ENCODE measurements at regions not wholly inside any gene's neighbourhood (a gene's known extent, or its start where the extent isn't known, plus 50 kb on each side); places are given as distances from the start of the nearest gene placed in this dataset.
"Not testable (repeated sequence)": the region's sequence is repeated elsewhere in the genome, so short reads cannot be mapped to it uniquely, and the experiment has no call there.

DNA sequence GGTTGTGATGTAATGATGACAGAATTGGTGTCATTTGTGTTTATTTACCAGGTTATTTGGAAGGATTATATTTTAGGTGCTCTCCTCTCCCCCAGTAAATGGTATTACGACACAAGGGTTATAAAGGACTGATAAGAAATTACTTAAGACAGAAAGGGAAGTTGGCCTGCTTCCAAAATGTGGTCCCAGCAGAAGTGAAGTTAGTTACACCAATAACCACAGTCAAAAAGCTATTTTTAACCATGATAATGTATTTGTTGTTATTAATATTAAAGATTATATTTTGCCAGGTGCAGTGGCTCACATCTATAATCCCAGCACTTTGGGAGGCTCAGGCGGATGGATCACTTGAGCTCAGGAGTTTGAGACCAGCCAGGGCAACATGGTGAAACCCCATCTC lies 92.5 kb downstream of the SYT15B start:
- H3K9ac ChIP-seq (ENCODE audit: insufficient read length); H3K36me3 ChIP-seq (ENCODE audit: insufficient read depth, low read length); H3K27ac ChIP-seq; DNase-seq (ENCODE audit: low read depth, low spot score); H3K4me3 ChIP-seq; H3K9me3 ChIP-seq (ENCODE audit: low read depth, low read length): not testable (repeated sequence)

DNA sequence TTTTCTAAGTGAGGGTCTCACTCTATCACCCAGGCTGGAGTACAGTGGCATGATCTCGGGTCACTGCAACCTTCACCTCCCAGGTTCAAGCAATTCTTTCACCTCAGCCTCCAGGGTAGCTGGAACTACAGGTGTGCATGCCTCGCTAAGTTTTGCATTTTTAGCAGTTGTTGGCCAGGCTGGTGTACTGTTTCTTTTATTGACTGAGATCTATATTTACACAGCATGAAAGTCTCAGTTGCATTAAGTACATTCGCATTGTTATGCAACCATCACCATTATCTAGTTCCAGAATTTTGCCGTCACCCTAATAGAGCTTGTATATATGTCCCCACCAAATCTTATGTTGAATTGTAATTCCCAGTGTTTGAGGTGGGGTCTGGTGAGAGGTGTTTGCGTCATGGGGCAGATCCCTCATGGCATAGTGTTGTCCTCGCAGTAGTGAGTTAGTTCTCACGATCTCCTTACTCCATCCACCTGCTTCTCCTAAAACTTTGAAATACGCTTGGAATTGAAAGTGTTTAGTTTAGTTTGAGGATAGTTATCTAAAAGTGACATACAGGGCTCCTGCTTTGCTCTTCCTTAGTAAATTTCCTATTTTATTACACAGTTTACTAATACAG lies 101.3 kb downstream of the SYT15B start:
- not testable (repeated sequence) for DNase-seq (ENCODE audit: low read depth, low spot score); H3K36me3 ChIP-seq (ENCODE audit: insufficient read depth, low read length); H3K4me3 ChIP-seq; H3K9me3 ChIP-seq (ENCODE audit: low read depth, low read length); H3K9ac ChIP-seq (ENCODE audit: insufficient read length); H3K27ac ChIP-seq

DNA sequence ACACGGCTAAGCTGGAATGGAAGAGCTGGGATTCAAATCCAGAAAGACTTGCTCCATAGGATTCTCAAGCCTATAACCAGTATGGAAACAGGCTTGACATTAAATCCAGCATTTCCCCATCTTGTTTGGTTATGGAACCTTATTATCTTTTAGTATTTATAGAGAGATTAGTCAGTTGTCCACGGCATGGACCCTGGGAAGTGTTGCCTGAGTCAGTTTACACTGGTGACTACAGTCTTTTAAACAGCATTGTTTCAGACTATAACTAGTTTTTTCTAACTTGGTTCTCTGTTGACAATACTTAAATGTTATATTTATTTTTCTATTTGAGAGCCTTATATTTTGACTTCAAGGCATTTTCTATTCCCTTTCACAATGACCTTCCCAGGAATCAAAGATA lies 106.7 kb downstream of the SYT15B start:
- DNase-seq (ENCODE audit: low read depth, low spot score); H3K9ac ChIP-seq (ENCODE audit: insufficient read length); H3K27ac ChIP-seq; H3K9me3 ChIP-seq (ENCODE audit: low read depth, low read length); H3K4me3 ChIP-seq; H3K36me3 ChIP-seq (ENCODE audit: insufficient read depth, low read length): not testable (repeated sequence)

DNA sequence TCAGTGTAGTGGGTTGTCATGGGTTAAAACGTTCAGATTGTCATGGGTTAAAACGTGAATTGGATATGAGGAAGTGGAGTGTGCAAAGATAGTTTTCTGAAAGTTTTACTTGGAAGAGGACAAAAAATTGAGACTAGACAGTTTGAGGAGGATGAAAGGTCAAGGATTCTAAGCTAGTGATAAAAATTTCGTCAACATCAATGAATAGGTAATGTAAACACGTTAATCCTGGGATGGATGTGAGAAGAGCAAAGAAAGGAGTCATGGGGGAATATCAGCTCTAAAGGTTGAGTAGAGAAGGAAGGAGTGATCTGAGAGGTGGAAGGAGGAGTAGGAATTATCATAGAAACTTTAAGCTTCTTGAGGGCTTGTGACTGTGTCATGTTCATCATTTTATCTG lies 109.2 kb downstream of the SYT15B start:
- not testable (repeated sequence) for H3K9me3 ChIP-seq (ENCODE audit: low read depth, low read length); H3K36me3 ChIP-seq (ENCODE audit: insufficient read depth, low read length); H3K27ac ChIP-seq; H3K4me3 ChIP-seq; DNase-seq (ENCODE audit: low read depth, low spot score); H3K9ac ChIP-seq (ENCODE audit: insufficient read length)

DNA sequence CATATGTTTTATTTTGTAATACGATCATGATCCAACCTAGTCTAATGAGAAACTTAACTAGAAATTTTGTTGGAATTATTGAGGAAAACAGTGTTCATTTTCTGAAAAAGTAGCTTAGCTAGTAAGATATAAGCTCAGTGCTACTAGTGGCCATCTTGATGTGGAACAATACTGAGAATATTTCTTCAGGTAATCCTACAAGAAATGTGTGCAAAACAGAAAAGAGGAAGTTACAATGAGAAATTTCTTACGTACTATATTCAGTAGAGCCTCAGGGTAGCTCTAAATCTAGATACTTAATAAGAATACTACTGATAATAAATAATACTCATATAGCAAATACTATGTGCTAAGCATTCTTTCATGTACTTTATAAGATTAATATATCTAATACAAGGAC lies 114.8 kb downstream of the SYT15B start:
- H3K27ac ChIP-seq; H3K9ac ChIP-seq (ENCODE audit: insufficient read length); H3K9me3 ChIP-seq (ENCODE audit: low read depth, low read length); H3K36me3 ChIP-seq (ENCODE audit: insufficient read depth, low read length); H3K4me3 ChIP-seq; DNase-seq (ENCODE audit: low read depth, low spot score): not testable (repeated sequence)

DNA sequence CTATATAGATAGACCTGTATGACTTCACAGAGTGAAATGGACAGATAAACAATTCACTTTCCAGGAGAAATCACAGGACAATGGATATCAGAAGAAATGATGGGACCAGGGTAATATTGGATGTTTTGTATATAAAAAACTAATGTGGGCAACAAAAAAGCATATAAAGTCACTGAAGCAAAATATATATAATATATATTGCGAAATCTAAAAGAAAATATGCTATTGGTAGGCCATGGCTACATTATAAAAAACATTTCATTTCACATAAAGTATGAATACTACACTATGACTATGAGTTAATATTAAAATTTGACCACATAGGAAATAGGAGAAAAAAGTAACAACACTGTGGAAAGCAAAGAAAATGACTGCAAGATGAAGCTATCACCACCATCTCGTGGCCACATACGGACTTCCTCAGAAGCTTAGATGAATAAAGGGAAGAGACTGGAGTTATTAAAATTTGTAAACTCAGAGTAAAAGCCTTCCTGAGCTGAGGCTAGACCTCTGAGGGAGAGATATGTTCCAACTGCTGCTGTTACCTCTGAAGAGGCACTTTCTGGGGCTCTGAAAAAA lies 115.8 kb downstream of the SYT15B start:
- not testable (repeated sequence) for H3K4me3 ChIP-seq; DNase-seq (ENCODE audit: low read depth, low spot score); H3K9me3 ChIP-seq (ENCODE audit: low read depth, low read length); H3K9ac ChIP-seq (ENCODE audit: insufficient read length); H3K36me3 ChIP-seq (ENCODE audit: insufficient read depth, low read length); H3K27ac ChIP-seq

DNA sequence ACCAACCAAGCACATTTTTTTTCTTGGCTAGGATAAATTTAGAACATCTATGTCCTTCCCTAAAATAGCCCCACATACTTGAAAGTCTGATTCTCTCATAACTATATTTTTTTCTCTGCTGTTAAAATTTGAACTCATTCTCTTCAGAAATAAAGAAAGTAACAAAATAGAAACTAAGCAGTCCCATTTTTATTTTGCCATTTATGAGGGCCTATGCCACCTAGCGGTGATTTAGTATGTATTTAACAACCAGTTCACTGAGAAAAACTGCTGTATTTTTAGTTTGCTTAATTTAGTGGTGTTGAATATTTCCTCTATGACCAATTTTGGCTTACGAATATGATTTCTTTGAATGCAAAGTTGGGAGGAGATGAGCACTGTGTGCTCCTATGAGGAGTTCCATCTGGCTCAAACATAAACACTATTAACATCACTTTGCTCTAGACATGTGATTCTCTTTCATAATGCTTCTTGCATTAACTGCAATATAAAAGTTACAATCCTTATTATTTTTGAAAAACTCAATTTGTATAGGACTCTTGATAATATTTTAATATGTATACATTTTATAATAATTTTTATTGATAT lies 116.6 kb downstream of the SYT15B start:
- not testable (repeated sequence) for H3K27ac ChIP-seq; DNase-seq (ENCODE audit: low read depth, low spot score); H3K36me3 ChIP-seq (ENCODE audit: insufficient read depth, low read length); H3K4me3 ChIP-seq; H3K9ac ChIP-seq (ENCODE audit: insufficient read length); H3K9me3 ChIP-seq (ENCODE audit: low read depth, low read length)

DNA sequence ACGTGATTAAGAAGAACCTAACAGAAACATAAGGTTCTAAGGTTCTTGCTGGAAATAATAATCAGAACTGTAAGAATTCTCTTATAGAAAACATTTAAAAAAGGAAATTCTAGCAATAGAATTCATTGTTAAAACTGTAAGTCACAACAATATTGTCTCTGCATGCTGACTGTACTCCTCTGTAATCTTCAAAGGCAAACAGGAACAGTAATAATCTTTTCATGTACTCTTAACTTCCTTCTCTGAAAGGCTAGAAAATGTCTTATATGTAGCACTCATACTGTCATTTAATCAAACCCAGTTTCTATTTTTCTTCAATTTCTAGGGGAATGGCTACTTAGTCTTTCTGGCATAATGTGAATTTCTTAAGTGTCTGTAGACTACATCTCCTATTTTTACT lies 103.5 kb upstream of the AGAP9 start:
- H3K27ac ChIP-seq; H3K36me3 ChIP-seq (ENCODE audit: insufficient read depth, low read length); H3K9ac ChIP-seq (ENCODE audit: insufficient read length); H3K4me3 ChIP-seq; H3K9me3 ChIP-seq (ENCODE audit: low read depth, low read length); DNase-seq (ENCODE audit: low read depth, low spot score): not testable (repeated sequence)

DNA sequence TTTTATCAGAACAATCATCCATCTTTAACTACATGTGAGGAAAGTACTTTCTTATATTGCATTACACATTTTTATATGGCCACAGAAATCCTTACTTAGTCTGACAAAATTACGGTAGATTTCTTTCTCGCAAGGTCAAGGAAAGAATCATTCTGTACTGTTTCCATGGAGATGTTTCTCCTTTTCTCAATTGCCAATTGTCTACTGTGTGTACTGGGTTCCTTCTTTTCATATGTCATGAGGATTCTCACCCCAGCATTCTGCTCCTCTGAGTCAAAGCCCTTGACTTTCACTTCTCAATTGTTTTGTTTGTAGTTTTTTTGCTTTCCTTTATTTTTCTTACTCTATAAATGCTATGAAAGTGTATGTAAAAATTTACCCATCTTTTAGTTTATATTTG lies 99.3 kb upstream of the AGAP9 start:
- not testable (repeated sequence) for DNase-seq (ENCODE audit: low read depth, low spot score); H3K9me3 ChIP-seq (ENCODE audit: low read depth, low read length); H3K9ac ChIP-seq (ENCODE audit: insufficient read length); H3K27ac ChIP-seq; H3K36me3 ChIP-seq (ENCODE audit: insufficient read depth, low read length); H3K4me3 ChIP-seq

DNA sequence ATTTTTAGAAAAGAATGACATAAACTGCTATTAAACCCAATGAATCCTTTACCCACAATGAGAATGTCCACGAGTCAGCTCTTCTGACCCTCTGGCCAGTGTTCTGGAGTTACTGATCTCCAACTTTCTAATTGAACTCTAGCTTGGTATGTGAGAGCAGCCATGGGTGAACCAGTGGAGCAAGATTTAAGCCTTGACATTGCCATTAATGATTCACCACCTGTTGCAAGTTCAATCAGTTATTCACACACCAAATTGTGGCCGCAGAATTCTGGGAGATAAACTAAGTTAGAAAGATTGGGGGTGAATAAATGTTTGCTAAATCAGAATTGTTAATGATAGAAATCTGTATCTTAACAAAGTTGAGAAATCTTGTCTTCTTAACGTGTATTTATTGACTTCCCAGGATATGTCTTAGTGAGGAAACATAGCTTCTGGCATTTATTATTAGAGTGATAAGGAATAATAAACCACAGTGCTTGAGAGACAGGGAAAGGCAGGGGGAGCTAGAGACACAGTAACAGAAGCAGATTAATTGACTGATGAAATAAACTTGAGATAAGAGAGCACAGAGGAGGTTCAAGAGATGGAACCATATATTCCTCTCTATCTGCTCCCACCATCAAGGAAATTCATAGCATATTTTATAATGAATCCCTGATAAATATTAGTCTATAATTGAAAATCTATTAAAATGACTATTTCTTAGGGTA lies 96.0 kb upstream of the AGAP9 start:
- not testable (repeated sequence) for H3K9me3 ChIP-seq (ENCODE audit: low read depth, low read length); H3K36me3 ChIP-seq (ENCODE audit: insufficient read depth, low read length); H3K27ac ChIP-seq; H3K9ac ChIP-seq (ENCODE audit: insufficient read length); H3K4me3 ChIP-seq; DNase-seq (ENCODE audit: low read depth, low spot score)

DNA sequence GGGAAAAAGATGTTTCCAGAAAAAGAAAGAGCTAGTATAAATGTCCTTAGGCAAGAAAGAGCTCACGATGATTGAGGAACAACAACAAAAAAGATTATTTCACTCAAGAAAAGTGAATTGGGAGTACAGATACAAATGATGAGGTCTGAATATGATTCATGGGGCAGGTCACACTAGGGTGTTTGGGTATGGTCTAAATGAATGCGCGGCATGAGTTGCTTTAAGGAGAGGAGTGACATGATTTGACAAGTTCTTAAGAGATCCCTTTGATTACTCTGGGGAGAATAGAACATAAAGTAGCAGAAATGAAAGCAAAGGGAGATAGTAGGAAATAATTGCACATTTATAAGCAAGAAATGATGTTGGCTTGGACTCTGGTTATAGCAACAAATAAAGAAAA lies 85.9 kb upstream of the AGAP9 start:
- H3K4me3 ChIP-seq, H3K27ac ChIP-seq: not testable (repeated sequence)

DNA sequence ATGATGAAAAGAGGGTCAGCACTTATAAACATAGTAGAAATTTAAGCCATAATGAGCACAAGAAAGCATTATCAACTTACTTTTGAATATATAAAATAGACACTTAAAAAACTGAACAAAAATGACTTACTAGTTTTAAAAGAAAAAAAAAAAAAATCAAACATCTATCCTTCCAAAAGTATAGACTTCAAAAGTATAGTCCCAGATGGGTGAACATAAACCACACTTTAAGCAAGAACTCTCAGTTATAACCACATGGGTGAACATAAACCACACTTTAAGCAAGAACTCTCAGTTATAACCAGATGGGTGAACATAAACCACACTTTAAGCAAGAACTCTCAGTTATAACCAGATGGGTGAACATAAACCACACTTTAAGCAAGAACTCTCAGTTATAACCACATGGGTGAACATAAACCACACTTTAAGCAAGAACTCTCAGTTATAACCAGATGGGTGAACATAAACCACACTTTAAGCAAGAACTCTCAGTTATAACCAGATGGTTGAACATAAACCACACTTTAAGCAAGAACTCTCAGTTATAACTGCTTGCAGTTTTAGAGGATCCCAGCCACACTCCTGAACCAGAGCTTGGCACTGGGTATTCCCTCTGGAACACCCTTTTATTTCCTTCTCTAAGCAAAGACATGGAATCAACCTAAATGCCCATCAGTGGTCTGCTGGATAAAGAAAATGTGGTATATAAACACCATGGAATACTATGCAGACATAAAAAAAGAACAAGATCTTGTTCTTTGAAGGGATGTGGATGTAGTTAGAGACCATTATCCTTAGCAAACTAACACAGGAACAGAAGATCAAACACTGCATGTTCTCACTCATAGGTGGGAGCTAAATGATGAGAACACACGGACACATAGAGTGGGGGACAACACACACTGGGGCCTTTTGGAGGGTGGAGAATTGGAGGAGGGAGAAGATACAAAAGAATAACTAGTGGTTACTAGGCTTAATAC lies 82.6 kb upstream of the AGAP9 start:
- H3K4me3 ChIP-seq; H3K9me3 ChIP-seq (ENCODE audit: low read depth, low read length); H3K36me3 ChIP-seq (ENCODE audit: insufficient read depth, low read length); DNase-seq (ENCODE audit: low read depth, low spot score); H3K27ac ChIP-seq; H3K9ac ChIP-seq (ENCODE audit: insufficient read length): not testable (repeated sequence)

More for the DNA sequence above, 85.9 kb upstream of the AGAP9 start:
- H3K9me3 ChIP-seq (ENCODE audit: low read depth, low read length); H3K9ac ChIP-seq (ENCODE audit: insufficient read length); H3K36me3 ChIP-seq (ENCODE audit: insufficient read depth, low read length); DNase-seq (ENCODE audit: low read depth, low spot score): not testable (repeated sequence)

DNA sequence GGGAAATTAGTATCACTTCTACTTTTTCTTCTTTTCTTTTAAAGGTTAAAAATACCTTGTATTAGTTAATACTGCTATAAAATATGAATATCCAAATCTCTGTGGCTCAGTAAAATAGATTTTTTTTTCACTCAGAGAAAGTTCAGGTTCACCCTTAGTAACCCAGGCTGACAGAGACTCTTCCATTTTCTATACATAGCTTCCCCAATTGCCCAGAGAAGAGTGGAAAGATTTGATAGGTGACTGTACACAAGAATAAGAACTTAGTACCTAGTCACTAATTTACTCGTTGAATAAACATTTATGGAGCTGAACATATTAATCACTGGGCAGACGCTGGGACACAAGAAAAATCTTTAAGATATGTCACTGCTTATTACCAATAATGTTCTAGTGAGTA lies 77.2 kb upstream of the AGAP9 start:
- not testable (repeated sequence) for H3K9ac ChIP-seq (ENCODE audit: insufficient read length); H3K36me3 ChIP-seq (ENCODE audit: insufficient read depth, low read length); H3K27ac ChIP-seq; H3K9me3 ChIP-seq (ENCODE audit: low read depth, low read length); H3K4me3 ChIP-seq; DNase-seq (ENCODE audit: low read depth, low spot score)

DNA sequence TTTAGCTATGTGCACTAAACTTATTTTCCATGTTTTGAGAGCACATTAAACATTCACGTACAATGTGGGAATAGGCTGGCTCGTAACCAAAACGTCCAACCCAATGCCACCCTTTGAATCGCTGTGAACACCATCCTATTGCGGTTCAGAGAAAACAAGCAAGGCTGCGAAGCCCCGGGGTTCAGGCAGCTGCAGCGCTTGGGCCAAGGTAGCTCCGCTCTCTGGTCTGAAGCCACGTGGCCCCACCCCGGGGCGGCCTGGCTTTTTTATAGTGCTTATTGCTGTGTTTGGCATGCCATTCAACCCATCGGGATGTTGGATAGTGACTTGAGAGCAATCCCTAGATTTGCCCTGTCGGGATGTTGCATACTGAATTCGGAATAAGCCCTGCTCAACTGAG lies 76.7 kb upstream of the AGAP9 start:
- not testable (repeated sequence) for H3K4me3 ChIP-seq; DNase-seq (ENCODE audit: low read depth, low spot score); H3K9me3 ChIP-seq (ENCODE audit: low read depth, low read length); H3K27ac ChIP-seq; H3K9ac ChIP-seq (ENCODE audit: insufficient read length); H3K36me3 ChIP-seq (ENCODE audit: insufficient read depth, low read length)
